Smooth muscle cell (in vitro differentiated cells): ENCODE measurements at regions not wholly inside any gene's neighbourhood (a gene's known extent, or its start where the extent isn't known, plus 50 kb on each side); places are given as distances from the start of the nearest gene placed in this dataset.

Source experiments
- DNase-seq: peaks from one replicate; lab custom pipeline; 2025; ENCODE audit not compliant: unreplicated experiment; lab: John Stamatoyannopoulos, UW
- H2AFZ ChIP-seq: fragments of 200-600 bp; sonication (generic); 2 replicates; pipeline ENCODE4 v1.6.0; 2016; ENCODE audit warnings: antibody characterized with exemption, low read depth, mild to moderate bottlenecking
- H3F3A ChIP-seq: fragments of 200-600 bp; sonication (generic); 2 replicates; pipeline ENCODE4 v1.6.0; 2017; ENCODE audit warnings: antibody characterized with exemption, low read depth
- H3K27ac ChIP-seq: fragments of 200-600 bp; sonication (generic); 2 replicates; pipeline ENCODE4 v1.5.1; 2016; ENCODE audit warnings: low read depth, mild to moderate bottlenecking
- H3K27me3 ChIP-seq: fragments of 200-600 bp; sonication (generic); 2 replicates; pipeline ENCODE4 v1.6.1; 2016; ENCODE audit warnings: low read depth, mild to moderate bottlenecking
- H3K36me3 ChIP-seq: fragments of 200-600 bp; sonication (generic); 2 replicates; pipeline ENCODE4 v1.5.1; 2016; ENCODE audit warnings: low read depth
- H3K4me1 ChIP-seq: fragments of 200-600 bp; sonication (generic); 2 replicates; pipeline ENCODE4 v1.5.1; 2016; ENCODE audit warnings: low read depth
- H3K4me2 ChIP-seq: fragments of 200-600 bp; sonication (generic); 2 replicates; pipeline ENCODE4 v1.6.0; 2016; ENCODE audit warnings: mild to moderate bottlenecking
- H3K4me3 ChIP-seq: fragments of 200-600 bp; sonication (generic); 2 replicates; pipeline ENCODE4 v1.5.1; 2016; ENCODE audit warnings: mild to moderate bottlenecking
- H3K79me2 ChIP-seq: fragments of 200-600 bp; sonication (generic); 2 replicates; pipeline ENCODE4 v1.6.0; 2016; ENCODE audit warnings: low read depth, mild to moderate bottlenecking
- H3K9ac ChIP-seq: fragments of 200-600 bp; sonication (generic); 2 replicates; pipeline ENCODE4 v1.6.0; 2016; ENCODE audit warnings: low read depth
- H3K9me3 ChIP-seq: fragments of 200-600 bp; sonication (generic); replicated peaks from 2 replicates; pipeline ENCODE4 v1.5.1; 2016; ENCODE audit warnings: low read depth
- H4K20me1 ChIP-seq: fragments of 200-600 bp; sonication (generic); 2 replicates; pipeline ENCODE4 v1.6.0; 2016; ENCODE audit warnings: low read depth
- WGBS: methylation state at CpG from one replicate; pipeline ENCODE4 v1.1.7; 2016; ENCODE audit warnings: low lambda C conversion rate; 5-methylcytosine and 5-hydroxymethylcytosine counted together
- TF ChIP-seq, protein P1 (sequence below): fragments of 200-600 bp; sonication (generic); IDR thresholded peaks from 2 replicates; pipeline ENCODE4 v1.5.1; 2017; ENCODE audit warnings: borderline replicate concordance, mild to moderate bottlenecking, antibody characterized with exemption; ENCODE audit not compliant: insufficient read depth, poor library complexity, severe bottlenecking

DNA sequence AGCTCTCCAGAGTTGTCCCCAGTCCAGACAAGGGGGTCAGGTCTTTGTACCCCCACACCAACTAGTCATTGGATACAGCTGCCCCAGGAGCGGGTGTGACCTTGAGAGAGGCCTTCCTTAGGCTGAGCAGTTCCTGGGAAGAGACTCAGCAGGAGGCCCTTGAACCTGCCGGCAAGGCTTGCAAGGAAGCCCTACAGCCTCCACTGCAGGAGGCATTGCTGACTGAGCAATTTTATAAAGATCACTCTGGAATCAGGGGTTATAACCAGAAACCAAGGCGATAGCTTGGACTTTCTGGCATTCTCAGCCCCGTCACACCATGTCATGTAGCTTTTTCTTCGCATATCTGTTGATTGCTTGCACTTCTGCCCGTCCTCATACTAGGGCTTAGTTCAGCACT lies 291.3 kb upstream of the CRY1 start:
- H3K9ac ChIP-seq, result no peak overlapping the region
- H3K4me3 ChIP-seq, result no peak overlapping the region
- H3K9me3 ChIP-seq, result no peaks in the 10 kb centered on the region
- no peaks in the 10 kb centered on the region for H3K79me2 ChIP-seq
- H4K20me1 ChIP-seq, result no peaks in the 10 kb centered on the region
- H3K4me1 ChIP-seq, result peaks cover 8% of the 10 kb centered on the region
- H2AFZ ChIP-seq, result no peak overlapping the region
- no peaks in the 10 kb centered on the region for H3F3A ChIP-seq
- no peak overlapping the region for H3K27ac ChIP-seq
- H3K4me2 ChIP-seq, result no peak overlapping the region
- 90% methylated on average over 6 of the region's 6 CpGs for WGBS
- no peak for DNase-seq
- H3K27me3 ChIP-seq, result no peaks in the 10 kb centered on the region
- TF ChIP-seq, protein P1, sequence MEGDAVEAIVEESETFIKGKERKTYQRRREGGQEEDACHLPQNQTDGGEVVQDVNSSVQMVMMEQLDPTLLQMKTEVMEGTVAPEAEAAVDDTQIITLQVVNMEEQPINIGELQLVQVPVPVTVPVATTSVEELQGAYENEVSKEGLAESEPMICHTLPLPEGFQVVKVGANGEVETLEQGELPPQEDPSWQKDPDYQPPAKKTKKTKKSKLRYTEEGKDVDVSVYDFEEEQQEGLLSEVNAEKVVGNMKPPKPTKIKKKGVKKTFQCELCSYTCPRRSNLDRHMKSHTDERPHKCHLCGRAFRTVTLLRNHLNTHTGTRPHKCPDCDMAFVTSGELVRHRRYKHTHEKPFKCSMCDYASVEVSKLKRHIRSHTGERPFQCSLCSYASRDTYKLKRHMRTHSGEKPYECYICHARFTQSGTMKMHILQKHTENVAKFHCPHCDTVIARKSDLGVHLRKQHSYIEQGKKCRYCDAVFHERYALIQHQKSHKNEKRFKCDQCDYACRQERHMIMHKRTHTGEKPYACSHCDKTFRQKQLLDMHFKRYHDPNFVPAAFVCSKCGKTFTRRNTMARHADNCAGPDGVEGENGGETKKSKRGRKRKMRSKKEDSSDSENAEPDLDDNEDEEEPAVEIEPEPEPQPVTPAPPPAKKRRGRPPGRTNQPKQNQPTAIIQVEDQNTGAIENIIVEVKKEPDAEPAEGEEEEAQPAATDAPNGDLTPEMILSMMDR, result no peak
- no peaks in the 10 kb centered on the region for H3K36me3 ChIP-seq

DNA sequence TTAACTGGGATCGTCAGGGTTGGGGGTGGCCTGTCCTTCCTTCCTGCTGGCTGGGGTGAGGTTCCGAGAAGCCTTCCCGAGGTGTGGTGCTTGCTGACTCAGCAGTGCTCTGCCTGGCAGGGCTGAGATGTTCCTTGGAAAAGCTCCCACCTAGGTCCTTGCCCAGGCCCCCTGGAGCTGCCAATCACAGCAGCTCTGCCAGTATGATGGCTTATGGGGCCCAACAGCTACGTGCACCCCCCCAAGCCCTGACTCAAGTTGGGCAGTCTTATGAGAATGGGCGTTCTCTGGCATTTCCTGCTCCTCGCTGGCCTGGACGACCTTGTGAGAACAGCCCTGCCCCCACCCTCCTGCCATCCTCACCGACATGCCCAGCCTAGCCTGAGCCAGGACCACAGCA lies 292.2 kb upstream of the CRY1 start:
- TF ChIP-seq, protein P1, result no peak
- no peak for DNase-seq
- WGBS, result 69% methylated on average over 8 of the region's 8 CpGs
- Histone ChIP-seq H3K4me3 (no peak overlapping the region), H4K20me1 (no peaks in the 10 kb centered on the region), H3K4me2 (no peak overlapping the region), H3F3A (no peaks in the 10 kb centered on the region), H2AFZ (no peak overlapping the region), H3K9ac (no peak overlapping the region), H3K27me3 (no peaks in the 10 kb centered on the region), H3K79me2 (no peaks in the 10 kb centered on the region), H3K4me1 (peaks cover 2% of the 10 kb centered on the region), H3K9me3 (no peaks in the 10 kb centered on the region), H3K27ac (no peak overlapping the region), H3K36me3 (no peaks in the 10 kb centered on the region)

DNA sequence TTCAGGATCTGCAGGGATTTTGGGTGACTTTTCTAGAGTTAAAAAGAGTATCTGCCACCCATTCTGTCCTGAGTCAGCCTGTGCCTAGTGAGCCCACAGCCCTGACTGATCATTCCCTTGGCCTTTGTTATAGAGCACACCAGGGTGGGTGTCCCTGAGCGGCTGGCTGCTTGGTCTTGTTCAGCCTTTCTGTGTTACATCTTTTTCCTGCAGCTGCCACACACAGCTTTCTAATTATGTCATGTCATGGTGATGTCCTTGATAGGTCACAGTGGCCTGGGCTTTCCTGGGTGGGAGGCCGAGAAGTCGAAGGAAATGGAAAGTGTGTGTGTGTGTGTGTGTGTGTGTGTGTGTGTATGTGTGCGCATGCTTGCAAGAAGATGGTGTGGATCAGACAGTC lies 293.2 kb upstream of the CRY1 start:
- 73% methylated on average over 4 of the region's 4 CpGs for WGBS
- H2AFZ ChIP-seq, result no peak overlapping the region
- no peak for DNase-seq

DNA sequence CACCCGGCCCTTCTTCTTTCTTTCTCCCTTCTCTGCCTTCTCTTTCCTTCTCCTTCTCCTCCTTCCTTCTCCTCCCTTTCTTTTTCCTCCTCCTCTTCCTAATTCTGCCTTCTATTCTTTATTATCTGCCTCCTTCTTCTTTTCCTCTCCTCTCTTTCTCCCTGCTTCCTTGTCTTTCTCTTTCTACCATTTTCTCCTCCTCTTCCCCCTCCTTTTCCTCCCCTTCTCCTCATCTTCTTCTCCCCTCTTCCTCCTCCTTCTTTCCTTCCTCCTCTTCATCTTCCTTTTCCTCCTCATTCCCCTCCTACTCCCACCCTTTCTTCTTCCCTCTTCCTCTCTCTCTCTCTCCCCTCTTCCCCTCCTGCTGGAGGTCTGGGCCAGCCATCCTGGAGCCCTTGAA lies 294.9 kb upstream of the CRY1 start:
- Histone ChIP-seq H3K9me3 (no peaks in the 10 kb centered on the region), H3K4me2 (no peak overlapping the region), H3K27ac (no peak overlapping the region), H4K20me1 (no peaks in the 10 kb centered on the region), H3K9ac (no peak overlapping the region), H3F3A (no peaks in the 10 kb centered on the region), H3K79me2 (no peaks in the 10 kb centered on the region), H3K27me3 (peaks cover 2% of the 10 kb centered on the region), H3K4me1 (no peaks in the 10 kb centered on the region), H3K36me3 (no peaks in the 10 kb centered on the region), H2AFZ (no peak overlapping the region), H3K4me3 (no peak overlapping the region)
- TF ChIP-seq, protein P1, result no peak
- WGBS, result 77% methylated on average over 1 of the region's 1 CpG
- no peak for DNase-seq

More for the DNA sequence above, 293.2 kb upstream of the CRY1 start:
- Histone ChIP-seq H4K20me1 (no peaks in the 10 kb centered on the region), H3K36me3 (no peaks in the 10 kb centered on the region), H3K4me2 (no peak overlapping the region), H3K4me3 (no peak overlapping the region), H3K27me3 (no peaks in the 10 kb centered on the region), H3K27ac (no peak overlapping the region), H3K79me2 (no peaks in the 10 kb centered on the region), H3K9ac (no peak overlapping the region), H3F3A (no peaks in the 10 kb centered on the region), H3K4me1 (no peaks in the 10 kb centered on the region), H3K9me3 (no peaks in the 10 kb centered on the region)
- TF ChIP-seq, protein P1, result no peak
